Stimulated activated CD4-positive, alpha-beta T cell treated with anti-CD3 and anti-CD28 coated beads, Interleukin-12 subunit alpha, Interleukin-12 subunit beta, amount 100 ng/mL, for 48 hours (primary cell): ENCODE measurements at regions not wholly inside any gene's neighbourhood (a gene's known extent, or its start where the extent isn't known, plus 50 kb on each side); places are given as distances from the start of the nearest gene placed in this dataset.
"Not testable (repeated sequence)": the region's sequence is repeated elsewhere in the genome, so short reads cannot be mapped to it uniquely, and the experiment has no call there.

Experiments
- DNase-seq, 3 donors: peaks; one replicate each; pipeline ENCODE4 v3.0.0-alpha.2; 2020; ENCODE audit warnings: low read depth in 2 of 3, low spot score in 1 of 3

- no peak for DNase-seq
Measured at GRCh38 chr16:52976539-52977167, 76.0 kb downstream of the CHD9NB start.

- DNase-seq, result no peak
Measured at GRCh38 chr16:52967744-52968143, 85.0 kb downstream of the CHD9NB start.

- DNase-seq, result no peak
Measured at GRCh38 chr16:52964290-52964689, 88.4 kb downstream of the CHD9NB start.

- no peak for DNase-seq
Measured at GRCh38 chr16:52963855-52964242, 88.8 kb downstream of the CHD9NB start.

- DNase-seq, result no peak
Measured at GRCh38 chr16:52963212-52963854, 89.4 kb downstream of the CHD9NB start.

DNA sequence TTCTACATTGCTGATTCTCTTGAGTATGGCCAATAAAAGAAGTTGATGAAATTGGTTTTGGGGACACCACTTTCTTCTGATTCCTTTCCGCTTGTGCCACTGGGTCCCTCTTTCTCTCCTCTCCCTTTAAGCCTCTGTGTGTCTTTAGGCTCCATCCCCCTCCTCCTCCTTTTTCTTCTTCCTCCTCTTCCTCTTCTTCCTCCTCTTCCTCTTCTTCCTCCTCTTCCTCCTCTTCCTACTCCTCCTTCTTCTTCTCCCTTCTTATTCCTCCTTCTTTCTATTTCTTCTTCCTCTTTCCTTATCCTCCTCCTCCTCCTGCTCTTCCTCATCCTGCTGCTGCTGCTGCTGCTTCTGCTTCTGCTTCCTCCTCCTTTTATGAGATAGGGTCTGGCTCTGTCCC, 93.7 kb downstream of the CHD9NB start:
- no peak for DNase-seq

DNA sequence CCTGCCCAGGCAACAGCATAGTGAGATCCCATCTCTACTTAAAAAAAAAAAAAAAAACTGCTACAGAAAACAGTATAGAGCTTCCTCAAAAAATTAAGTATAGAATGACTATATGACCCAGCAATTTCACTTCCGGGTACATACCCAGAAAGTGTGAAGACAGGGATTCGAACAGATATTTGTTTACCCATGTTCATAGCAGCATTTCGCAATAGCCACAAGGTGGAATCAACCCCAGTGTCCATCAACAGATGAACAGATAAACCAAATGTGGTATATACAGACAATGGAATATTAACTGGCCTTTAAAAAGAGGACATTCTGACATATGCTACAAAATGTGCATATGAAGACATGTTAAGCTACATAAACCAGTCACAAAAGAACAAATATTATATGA, 95.5 kb downstream of the CHD9NB start:
- DNase-seq, result no peak

GRCh38 chr16:52956044-52956443, 96.7 kb downstream of the CHD9NB start:
- no peak for DNase-seq

- DNase-seq, result no peak
Measured at GRCh38 chr16:52953215-52953614, 99.5 kb downstream of the CHD9NB start.

DNA sequence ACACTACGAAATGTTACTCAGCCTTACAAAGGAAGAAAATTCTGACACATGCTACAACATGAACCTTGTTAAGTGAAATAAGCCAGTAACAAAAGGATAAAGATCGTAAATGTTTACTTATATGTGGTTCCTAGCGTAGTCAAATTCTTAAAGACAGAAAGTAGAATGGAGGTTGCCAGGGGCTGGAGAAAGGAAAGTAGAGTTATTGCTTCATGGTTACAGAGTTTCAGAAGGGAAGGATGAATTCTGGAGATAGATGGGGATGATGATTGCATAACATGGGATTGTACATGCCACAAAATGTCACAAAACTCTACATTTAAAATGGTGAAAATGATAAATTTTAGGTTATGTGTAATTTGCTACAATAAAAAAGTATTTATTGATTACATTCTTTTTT, 103.8 kb downstream of the CHD9NB start:
- DNase-seq, result no peak

DNA sequence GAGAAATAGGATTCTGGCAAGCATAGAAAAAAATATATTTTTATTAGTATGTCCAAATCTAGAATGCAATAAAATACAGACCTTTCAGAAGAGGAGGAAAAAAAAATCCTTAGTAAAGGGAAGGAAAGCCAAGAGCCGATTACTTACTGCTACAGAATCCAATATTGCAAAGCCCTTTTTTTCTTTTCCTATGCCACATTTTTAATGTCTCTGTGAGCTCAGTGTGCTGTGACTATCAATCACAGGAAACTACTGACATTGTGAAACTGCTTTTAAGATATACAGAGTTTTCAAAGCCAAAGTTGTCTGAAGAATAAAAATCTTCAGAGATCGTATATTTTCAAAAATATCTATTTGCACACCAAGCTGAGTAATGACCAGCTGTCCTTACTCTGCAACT, 120.4 kb downstream of the CHD9NB start:
- DNase-seq, result no peak

GRCh38 chr16:52929478-52930400, 123.0 kb downstream of the CHD9NB start:
- no peak for DNase-seq

DNA sequence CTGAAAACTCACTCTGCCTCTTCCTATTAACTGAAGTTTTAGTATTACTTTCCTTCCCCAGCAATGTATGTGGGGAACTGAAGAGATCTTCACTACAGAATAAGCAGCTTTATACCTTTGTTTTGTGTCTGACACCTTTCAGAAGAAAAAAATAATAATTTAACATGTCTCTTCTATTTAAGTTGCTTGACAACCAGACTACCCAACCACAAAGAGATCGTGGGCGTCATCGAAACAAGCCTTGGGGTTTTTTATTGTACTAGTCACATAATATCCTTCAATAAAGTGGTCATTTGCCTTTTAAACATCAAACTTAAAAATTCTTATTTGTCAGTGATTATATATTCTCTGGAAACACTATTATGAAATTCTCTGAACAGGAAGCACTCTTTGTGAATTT, 123.7 kb downstream of the CHD9NB start:
- no peak for DNase-seq

DNA sequence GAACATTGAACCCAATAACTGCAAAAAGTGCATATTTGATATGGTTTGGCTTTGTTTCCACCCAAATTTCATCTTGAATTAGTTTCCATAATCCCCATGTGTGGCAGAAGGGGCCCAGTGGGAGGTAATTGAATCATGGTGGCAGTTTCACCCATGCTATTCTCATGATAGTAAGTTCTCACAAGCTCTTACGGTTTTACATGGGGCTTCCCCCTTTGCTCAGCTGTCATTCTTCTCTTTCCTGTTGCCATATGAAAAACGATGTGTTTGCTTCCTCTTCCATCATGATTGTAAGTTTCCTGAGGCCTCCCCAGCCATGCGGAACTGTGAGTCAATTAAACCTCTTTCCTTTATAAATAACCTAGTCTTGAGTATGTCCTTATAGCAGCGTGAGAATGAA, 127.6 kb downstream of the CHD9NB start:
- no peak for DNase-seq

DNA sequence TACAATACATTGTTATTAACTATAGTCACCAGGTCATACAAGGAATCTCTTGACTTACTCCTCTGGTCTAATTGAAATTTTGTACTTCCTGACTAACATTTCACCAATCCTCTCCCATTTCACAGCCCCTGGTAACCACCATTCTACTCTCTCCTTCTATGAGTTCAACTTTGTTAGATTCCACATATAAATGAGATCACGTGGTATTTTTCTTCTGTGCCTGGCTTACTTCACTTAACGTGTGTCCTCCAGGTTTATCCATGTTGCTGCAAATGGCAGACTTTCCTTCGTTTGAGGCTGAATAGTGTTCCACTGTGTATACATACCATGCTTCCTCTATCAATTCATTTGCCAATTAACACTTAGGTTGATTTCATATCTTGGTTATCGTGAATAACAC, 128.5 kb downstream of the CHD9NB start:
- no peak for DNase-seq

DNA sequence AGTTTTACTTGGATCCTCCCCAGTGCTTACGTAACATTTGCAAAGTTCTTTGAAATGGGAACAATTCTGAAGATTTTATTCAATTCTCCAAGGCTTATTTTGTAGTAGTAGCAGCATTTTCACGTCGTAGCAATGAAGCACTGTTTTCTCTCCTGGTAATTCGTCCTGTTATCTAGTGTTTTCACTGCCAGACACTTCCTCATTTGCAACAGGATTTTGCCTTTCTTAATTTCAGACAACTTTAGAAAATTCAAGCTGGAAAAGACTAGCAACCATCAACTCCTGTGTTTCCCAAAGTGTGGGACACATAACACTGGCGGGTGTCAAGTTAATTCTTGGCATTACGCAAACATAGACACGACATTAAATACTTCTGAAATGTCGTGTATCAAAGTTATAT, 131.6 kb downstream of the CHD9NB start:
- no peak for DNase-seq

- DNase-seq, result no peak
Measured at GRCh38 chr16:52920331-52920730, 132.4 kb downstream of the CHD9NB start.

- no peak for DNase-seq
Measured at GRCh38 chr16:52914428-52914827, 138.3 kb downstream of the CHD9NB start.

- peak; percentile 7 to 27 (median 9) for DNase-seq
Measured at GRCh38 chr16:52912565-52913173, 140.0 kb downstream of the CHD9NB start.

DNA sequence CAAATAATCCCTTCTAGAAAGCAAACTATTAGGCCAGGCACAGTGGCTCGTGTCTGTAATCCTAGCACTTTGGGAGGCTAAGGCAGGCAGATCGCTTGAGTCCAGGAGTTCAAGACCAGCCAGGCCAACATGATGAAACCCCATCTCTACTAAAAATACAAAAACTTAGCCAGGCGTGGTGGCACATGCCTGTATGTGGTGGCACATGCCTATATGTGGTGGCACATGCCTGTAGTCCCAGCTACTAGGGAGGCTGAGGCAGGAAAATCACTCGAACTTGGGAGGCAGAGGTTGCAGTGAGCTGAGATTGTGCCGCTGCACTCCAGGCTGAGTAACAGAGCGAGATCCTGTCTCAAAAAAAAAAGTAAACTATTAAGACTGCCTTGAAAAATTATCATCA, 144.6 kb downstream of the CHD9NB start:
- DNase-seq, result not testable (repeated sequence)

DNA sequence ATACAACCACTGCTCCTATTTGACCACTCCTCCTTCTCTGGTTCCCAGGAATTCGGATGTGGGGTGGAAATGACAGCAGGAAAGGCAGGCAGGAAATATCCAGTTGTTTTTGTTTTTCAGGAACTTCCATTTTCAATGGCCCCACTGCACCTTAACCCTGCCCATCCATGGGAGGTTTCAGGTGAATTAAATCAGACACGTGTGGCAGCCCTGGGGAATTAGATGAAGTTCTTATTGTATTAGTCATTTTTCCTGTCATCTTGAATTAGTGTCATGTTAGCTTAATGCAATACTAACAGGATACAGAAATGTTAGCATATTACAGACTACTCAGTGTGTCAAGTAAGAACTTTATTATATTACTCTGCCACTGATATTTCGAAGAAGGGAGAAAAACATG, 146.4 kb downstream of the CHD9NB start:
- DNase-seq, result no peak
